Calu3 (cell line): ENCODE measurements at regions not wholly inside any gene's neighbourhood (a gene's known extent, or its start where the extent isn't known, plus 50 kb on each side); places are given as distances from the start of the nearest gene placed in this dataset.

Experiments used
- BruUV-seq: library from RNA; stranded (reverse); fragments of 400-500 nt; replicated peaks from 2 replicates; lab custom pipeline; 2021; lab: Mats Ljungman, UMichigan
- CTCF ChIA-PET: fragments of 300-600 bp; sonication (Branson Sonifier 250); formaldehyde crosslinking; loops from one replicate; lab custom pipeline; 2022; ENCODE audit warnings: antibody characterized with exemption; lab: Charles Lee
- DNase-seq: peaks from one replicate; pipeline ENCODE4 v3.0.0; 2022
- H3K27ac Mint-ChIP-seq: one replicate; pipeline ENCODE4 v1.8.0; 2022; ENCODE audit warnings: mixed read lengths; ENCODE audit not compliant: unreplicated experiment
- H3K27me3 Mint-ChIP-seq: one replicate; pipeline ENCODE4 v1.8.0; 2022; ENCODE audit warnings: mixed read lengths; ENCODE audit not compliant: unreplicated experiment
- H3K36me3 Mint-ChIP-seq: one replicate; pipeline ENCODE4 v1.8.0; 2022; ENCODE audit warnings: mild to moderate bottlenecking, moderate library complexity, mixed read lengths; ENCODE audit not compliant: insufficient read depth, unreplicated experiment
- H3K4me1 Mint-ChIP-seq: one replicate; pipeline ENCODE4 v1.8.0; 2022; ENCODE audit warnings: mild to moderate bottlenecking, low read depth, mixed read lengths; ENCODE audit not compliant: unreplicated experiment
- H3K4me3 Mint-ChIP-seq: one replicate; pipeline ENCODE4 v1.8.0; 2022; ENCODE audit warnings: mild to moderate bottlenecking, low read depth, moderate library complexity, mixed read lengths; ENCODE audit not compliant: unreplicated experiment
- H3K9me3 Mint-ChIP-seq: one replicate; pipeline ENCODE4 v1.8.0; 2022; ENCODE audit warnings: low read depth, mixed read lengths; ENCODE audit not compliant: unreplicated experiment
- intact Hi-C: fragments of 100-400 bp; cut with micrococcal nuclease; formaldehyde crosslinking; loops from one replicate; pipeline ENCODE4 v1.10.0; 2022; ENCODE audit not compliant: unreplicated experiment
- TF ChIP-seq, protein P1 (sequence below): fragments of 200-600 bp; IDR thresholded peaks from one replicate; pipeline ENCODE4 v1.8.0; 2022; ENCODE audit warnings: antibody characterized with exemption; ENCODE audit not compliant: unreplicated experiment

DNA sequence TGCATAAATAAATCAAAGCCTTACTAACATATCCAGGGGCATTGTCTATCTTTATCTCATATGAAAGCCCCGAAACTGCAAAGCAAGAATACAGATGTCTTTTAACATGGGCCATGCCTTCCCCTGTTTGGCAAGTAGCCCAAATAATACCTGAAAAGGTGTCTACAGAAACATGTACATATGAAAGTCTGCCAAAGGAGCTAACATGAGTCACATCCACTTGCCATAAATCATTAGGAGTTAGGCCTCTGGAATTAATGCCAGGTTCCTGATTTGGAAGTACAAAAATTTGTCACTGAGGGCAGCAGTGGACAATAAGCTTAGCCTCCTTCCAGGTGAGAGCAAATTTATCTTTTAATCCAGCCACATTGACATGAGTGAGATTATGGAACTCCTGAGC lies 85.5 kb upstream of the PGR start:
- no peak overlapping the region for H3K27ac Mint-ChIP-seq
- no peaks in the 10 kb centered on the region for H3K27me3 Mint-ChIP-seq
- H3K36me3 Mint-ChIP-seq = no peaks in the 10 kb centered on the region
- intact Hi-C loops = no loop called here
- no TSS peak for BruUV-seq
- CTCF ChIA-PET = no interaction called here
- H3K9me3 Mint-ChIP-seq = peaks cover 2% of the 10 kb centered on the region
- TF ChIP-seq, protein P1, sequence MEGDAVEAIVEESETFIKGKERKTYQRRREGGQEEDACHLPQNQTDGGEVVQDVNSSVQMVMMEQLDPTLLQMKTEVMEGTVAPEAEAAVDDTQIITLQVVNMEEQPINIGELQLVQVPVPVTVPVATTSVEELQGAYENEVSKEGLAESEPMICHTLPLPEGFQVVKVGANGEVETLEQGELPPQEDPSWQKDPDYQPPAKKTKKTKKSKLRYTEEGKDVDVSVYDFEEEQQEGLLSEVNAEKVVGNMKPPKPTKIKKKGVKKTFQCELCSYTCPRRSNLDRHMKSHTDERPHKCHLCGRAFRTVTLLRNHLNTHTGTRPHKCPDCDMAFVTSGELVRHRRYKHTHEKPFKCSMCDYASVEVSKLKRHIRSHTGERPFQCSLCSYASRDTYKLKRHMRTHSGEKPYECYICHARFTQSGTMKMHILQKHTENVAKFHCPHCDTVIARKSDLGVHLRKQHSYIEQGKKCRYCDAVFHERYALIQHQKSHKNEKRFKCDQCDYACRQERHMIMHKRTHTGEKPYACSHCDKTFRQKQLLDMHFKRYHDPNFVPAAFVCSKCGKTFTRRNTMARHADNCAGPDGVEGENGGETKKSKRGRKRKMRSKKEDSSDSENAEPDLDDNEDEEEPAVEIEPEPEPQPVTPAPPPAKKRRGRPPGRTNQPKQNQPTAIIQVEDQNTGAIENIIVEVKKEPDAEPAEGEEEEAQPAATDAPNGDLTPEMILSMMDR = no peak
- no peaks in the 10 kb centered on the region for H3K4me1 Mint-ChIP-seq
- no peak for DNase-seq
- H3K4me3 Mint-ChIP-seq = no peak overlapping the region

DNA sequence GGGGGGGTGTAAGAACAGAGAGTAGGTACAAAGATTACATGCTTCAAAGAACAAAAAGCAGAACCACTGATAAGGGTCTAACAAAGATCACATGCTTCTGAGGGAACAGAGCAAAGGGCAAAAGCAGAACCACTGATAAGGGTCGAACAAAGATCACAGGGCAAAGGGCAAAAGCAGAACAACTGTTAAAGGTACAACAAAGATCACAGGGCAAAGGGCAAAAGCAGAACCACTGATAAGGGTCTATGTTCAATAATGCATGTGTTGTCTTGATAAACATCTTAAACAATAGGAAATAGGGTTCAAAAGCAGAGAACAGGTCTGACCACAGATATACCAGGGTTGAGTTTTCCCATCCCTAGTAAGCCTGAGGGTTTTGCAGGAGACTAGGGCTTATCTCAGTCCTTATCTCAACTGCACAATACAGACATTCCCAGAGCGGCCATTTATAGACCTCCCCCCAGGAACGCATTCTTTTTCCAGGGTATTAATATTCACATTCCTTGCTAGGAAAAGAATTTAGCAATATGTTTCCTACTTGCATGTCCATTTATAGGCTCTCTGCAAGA lies 81.9 kb upstream of the PGR start:
- TF ChIP-seq, protein P1 = no peak
- Mint-ChIP-seq H3K36me3 (no peaks in the 10 kb centered on the region), H3K4me3 (no peak overlapping the region), H3K27me3 (no peaks in the 10 kb centered on the region), H3K9me3 (no peaks in the 10 kb centered on the region), H3K4me1 (no peaks in the 10 kb centered on the region), H3K27ac (no peak overlapping the region)
- CTCF ChIA-PET = no interaction called here
- DNase-seq = no peak
- BruUV-seq = no TSS peak
- intact Hi-C loops = no loop called here

DNA sequence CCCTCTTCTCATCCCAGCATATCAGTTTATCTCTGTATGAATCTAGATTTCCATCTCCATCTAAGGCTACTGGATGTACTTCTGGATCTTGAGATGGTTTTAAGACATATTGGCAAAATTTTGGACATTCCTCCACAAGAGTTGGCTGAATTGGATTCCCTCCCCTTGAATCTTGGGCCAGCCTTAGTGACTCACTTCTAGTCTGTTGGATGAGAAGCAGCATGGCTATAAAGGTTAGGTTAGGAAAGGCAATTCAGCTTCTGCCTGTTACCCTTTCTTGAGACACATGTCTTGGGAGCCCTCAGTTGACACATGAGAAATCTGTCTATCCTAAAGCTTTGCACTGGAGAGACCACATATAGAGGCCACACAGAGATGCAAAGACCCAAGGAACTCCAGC lies 73.0 kb upstream of the PGR start:
- Mint-ChIP-seq H3K36me3 (no peaks in the 10 kb centered on the region), H3K4me1 (no peaks in the 10 kb centered on the region), H3K9me3 (no peaks in the 10 kb centered on the region), H3K27ac (no peak overlapping the region), H3K27me3 (no peaks in the 10 kb centered on the region), H3K4me3 (no peak overlapping the region)
- intact Hi-C loops = no loop called here
- DNase-seq = no peak
- BruUV-seq = no TSS peak
- CTCF ChIA-PET = no interaction called here
- TF ChIP-seq, protein P1 = no peak

DNA sequence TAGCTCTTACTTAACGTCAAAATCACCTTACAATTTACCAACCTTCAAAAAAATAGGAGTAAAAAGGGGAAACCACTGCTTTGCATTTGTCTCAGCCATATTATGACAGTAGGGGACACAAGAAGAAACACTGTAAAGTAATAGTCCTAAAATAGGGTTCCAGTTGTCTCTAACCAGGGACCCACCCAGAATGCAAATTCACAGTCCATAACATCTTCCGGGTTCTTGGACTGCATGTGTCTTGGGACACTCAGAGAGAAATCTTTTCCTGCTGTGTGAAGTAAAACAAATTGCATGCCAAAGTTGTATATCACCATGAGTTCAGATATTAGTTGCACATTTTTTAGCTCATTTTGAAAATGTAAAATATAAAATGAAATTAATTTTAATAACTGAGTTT lies 69.8 kb upstream of the PGR start:
- BruUV-seq = no TSS peak
- CTCF ChIA-PET = no interaction called here
- intact Hi-C loops = no loop called here
- TF ChIP-seq, protein P1 = no peak
- Mint-ChIP-seq H3K4me3 (no peak overlapping the region), H3K9me3 (no peaks in the 10 kb centered on the region), H3K4me1 (no peaks in the 10 kb centered on the region), H3K27me3 (no peaks in the 10 kb centered on the region), H3K36me3 (no peaks in the 10 kb centered on the region), H3K27ac (no peak overlapping the region)
- DNase-seq = no peak
